ENCODE measurements at regions not wholly inside any gene's neighbourhood (a gene's known extent, or its start where the extent isn't known, plus 50 kb on each side); places are given as distances from the start of the nearest gene placed in this dataset.
A peak's percentile ranks its signal among the peaks of the same experiment; 100 is the strongest.
"Not testable (repeated sequence)": the region's sequence is repeated elsewhere in the genome, so short reads cannot be mapped to it uniquely, and the experiment has no call there.

DNA sequence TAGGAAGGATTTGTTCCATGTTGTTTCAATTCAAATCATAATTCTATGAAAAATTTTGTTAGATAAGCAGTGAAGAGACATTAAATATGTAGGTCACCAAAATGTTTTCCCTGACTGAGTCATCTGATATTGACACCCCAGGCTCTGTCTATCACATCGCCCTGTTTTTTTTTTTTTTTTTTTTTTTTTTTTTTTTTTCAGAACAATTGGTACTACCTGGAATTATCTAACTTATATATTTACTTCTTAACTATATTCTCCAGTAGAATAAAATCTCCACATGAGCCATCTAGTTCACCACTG lies 97.8 kb upstream of the KRAS start:
- TF ChIP-seq BHLHE40 (IDR thresholded peaks at IDR 0.05; ENCODE audit: borderline replicate concordance) (no peak), SUZ12 (IDR thresholded peaks at IDR 0.05) (no peak), HDGF (IDR thresholded peaks at IDR 0.05; ENCODE audit: borderline replicate concordance) (no peak), L3MBTL2 (conservative IDR thresholded peaks at IDR 0.05) (no peak), ELF4 (IDR thresholded peaks at IDR 0.05) (no peak), TARDBP (IDR thresholded peaks at IDR 0.05) (no peak), ARNT (IDR thresholded peaks at IDR 0.05) (no peak), FOXM1 (IDR thresholded peaks at IDR 0.05; ENCODE audit: borderline replicate concordance) (no peak)
- TF ChIP-seq, protein P1, sequence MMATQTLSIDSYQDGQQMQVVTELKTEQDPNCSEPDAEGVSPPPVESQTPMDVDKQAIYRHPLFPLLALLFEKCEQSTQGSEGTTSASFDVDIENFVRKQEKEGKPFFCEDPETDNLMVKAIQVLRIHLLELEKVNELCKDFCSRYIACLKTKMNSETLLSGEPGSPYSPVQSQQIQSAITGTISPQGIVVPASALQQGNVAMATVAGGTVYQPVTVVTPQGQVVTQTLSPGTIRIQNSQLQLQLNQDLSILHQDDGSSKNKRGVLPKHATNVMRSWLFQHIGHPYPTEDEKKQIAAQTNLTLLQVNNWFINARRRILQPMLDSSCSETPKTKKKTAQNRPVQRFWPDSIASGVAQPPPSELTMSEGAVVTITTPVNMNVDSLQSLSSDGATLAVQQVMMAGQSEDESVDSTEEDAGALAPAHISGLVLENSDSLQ (IDR thresholded peaks at IDR 0.05), result no peak
- DNase-seq (ENCODE audit: extremely low spot score), result no peak
- ChIA-PET CTCF (no interaction called here), POLR2A (interaction anchor here (1.3 kb wide), 1 partner anchor 98 kb away, joined by 4 read pairs; the partner anchor contains the start of gene KRAS)

DNA sequence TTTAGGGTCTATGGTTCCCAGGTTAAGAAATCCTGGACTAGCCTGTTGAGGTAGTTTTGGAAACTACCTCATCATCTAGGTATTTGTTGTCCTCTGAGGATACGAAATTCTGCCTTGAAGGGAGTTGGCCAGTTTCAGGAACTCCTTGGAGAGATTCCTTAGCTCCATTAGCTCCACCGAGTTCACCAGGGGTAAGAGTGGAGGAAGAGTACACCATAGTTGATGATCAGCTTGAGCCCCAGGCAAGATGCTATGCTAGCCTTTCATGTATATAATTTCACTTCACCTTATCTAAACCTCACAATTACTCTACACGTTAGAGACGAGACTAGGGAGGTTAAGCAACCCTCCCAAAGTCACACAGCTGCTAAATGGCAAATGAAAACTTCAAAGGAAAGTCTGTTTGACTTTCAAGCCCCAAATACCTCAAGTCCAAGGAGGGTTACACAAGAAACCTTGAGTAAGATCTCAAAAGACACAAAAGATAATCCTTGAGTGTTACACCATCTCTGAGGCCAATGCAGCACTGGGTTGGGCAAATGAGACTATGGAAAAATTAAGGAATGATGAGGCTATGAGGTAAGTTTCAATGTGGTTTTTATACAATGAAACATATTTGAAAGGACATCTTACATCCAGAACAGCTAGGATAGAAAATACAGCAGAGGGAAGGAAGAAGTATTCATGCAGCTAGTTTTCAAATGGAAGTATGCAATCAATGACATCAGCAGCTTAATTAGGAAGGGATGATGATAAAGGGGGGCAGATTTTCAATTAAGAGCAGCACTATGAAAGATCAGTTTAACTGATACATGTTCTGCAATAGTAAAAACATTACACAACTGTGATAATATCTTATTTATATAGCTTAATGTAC lies 97.2 kb upstream of the KRAS start:
- ChIA-PET CTCF (no interaction called here), POLR2A (interaction anchor here (1.3 kb wide), 1 partner anchor 97 kb away, joined by 4 read pairs; the partner anchor contains the start of gene KRAS)
- DNase-seq (ENCODE audit: extremely low spot score), result no peak
- TF ChIP-seq HDGF (IDR thresholded peaks at IDR 0.05; ENCODE audit: borderline replicate concordance) (no peak), FOXK2 (IDR thresholded peaks at IDR 0.05) (no peak), FOXM1 (IDR thresholded peaks at IDR 0.05; ENCODE audit: borderline replicate concordance) (no peak)

DNA sequence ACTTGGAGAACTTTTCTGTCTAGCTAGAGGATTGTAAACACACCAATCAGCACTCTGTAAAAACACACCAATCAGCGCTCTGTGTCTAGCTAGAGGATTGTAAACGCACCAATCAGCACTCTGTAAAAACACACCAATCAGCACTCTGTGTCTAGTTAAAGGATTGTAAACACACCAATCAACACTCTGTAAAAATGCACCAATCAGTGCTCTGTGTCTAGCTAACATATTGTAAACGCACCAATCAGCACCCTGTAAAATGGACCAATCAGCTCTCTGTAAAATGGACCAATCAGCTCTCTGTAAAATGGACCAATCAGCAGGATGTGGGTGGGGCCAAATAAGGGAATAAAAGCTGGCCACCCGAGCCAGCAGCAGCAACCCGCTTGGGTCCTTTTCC lies 91.1 kb upstream of the KRAS start:
- POLR2A ChIA-PET, result not testable (repeated sequence)

DNA sequence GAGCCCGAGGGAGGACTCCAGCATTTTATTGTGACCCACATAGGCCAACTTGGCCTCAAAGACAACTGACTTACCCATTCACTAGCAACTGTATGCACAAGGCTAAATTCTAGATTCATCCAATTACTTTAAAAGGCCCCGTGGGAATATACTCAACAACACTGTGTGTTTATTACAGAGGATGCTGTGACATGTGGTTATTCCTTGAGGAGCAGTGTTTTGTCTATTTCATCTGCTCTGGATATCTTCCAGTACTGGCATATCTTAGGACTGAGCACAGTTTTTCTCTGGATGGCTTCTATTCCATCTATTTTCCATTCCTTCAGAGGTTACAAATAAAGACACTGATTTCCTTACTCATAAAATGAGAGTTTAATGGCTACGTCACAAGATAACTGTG lies 87.2 kb upstream of the KRAS start:
- ChIA-PET CTCF (no interaction called here), POLR2A (no interaction called here)
- no peak for TF ChIP-seq FOXK2 (IDR thresholded peaks at IDR 0.05)
- TF ChIP-seq ZNF384 (IDR thresholded peaks at IDR 0.05), result no peak
- DNase-seq (ENCODE audit: extremely low spot score), result no peak

More for the DNA sequence above, 91.1 kb upstream of the KRAS start:
- DNase-seq (ENCODE audit: extremely low spot score); CTCF ChIA-PET: not testable (repeated sequence)

DNA sequence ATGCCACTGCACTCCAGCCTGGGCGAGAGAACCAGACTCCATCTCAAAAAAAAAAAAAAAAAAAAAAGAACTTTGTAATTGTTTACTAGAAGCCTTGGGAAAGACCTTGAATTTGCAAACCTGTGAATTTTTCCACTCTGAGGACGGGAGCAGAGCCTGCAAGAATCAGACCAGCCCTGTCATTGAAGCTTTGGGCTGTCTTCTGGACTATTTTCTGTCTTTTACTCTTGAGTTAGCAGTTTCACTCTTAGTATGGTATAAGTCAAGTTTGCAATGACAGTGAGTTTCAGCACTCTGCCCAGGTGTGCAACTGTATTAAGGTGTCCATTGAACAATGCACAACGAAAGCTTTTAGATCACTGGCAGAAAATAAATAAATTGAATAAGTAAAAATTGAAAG lies 81.4 kb upstream of the KRAS start:
- no peak for TF ChIP-seq ARNT (IDR thresholded peaks at IDR 0.05)
- no peak for DNase-seq (ENCODE audit: extremely low spot score)
- CTCF ChIA-PET, result no interaction called here
- POLR2A ChIA-PET, result interaction anchor here (1.2 kb wide), 1 partner anchor 81 kb away, joined by 3 read pairs; the partner anchor contains the start of gene KRAS

DNA sequence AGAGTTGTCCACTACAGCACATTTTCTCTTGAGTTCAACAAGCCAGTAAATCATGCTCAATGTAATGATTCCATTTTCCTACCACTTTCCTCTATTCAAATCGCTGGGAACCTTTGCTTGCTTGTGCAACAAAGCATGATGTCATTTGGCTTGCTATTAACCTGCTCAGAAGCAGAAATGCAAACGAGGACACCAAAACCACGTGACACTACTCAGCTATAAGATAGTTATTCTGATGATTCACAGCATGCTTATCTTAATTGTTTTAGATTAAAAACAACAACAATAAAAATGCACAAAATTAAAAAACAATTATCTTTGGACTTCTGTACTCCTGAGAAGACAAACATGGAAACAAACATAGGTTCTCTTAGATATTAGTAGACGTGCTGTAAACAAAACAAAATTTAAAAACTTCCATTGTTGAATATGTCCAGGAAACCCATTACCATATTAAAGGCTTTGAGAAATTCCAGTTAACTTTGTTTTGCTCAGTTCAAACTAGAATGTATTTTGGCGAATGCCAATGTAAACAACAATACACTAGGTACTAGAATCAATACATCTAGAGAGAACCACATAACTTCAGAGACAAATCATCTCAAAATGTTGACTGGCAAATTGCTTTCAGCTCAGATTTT lies 77.5 kb upstream of the KRAS start:
- ChIA-PET CTCF (no interaction called here), POLR2A (no interaction called here)
- no peak for TF ChIP-seq FOXM1 (IDR thresholded peaks at IDR 0.05; ENCODE audit: borderline replicate concordance)
- no peak for TF ChIP-seq L3MBTL2 (conservative IDR thresholded peaks at IDR 0.05)
- no peak for TF ChIP-seq ZNF384 (IDR thresholded peaks at IDR 0.05)
- TF ChIP-seq, protein P1 (IDR thresholded peaks at IDR 0.05), result no peak
- no peak for TF ChIP-seq FOXA1 (IDR thresholded peaks at IDR 0.05)
- no peak for TF ChIP-seq BHLHE40 (IDR thresholded peaks at IDR 0.05; ENCODE audit: borderline replicate concordance)
- no peak for TF ChIP-seq LEF1 (IDR thresholded peaks at IDR 0.05; ENCODE audit: borderline replicate concordance)
- TF ChIP-seq FOXK2 (IDR thresholded peaks at IDR 0.05), result no peak
- no peak for TF ChIP-seq TARDBP (IDR thresholded peaks at IDR 0.05)
- TF ChIP-seq SUZ12 (IDR thresholded peaks at IDR 0.05), result no peak
- DNase-seq (ENCODE audit: extremely low spot score), result peak; percentile 21

DNA sequence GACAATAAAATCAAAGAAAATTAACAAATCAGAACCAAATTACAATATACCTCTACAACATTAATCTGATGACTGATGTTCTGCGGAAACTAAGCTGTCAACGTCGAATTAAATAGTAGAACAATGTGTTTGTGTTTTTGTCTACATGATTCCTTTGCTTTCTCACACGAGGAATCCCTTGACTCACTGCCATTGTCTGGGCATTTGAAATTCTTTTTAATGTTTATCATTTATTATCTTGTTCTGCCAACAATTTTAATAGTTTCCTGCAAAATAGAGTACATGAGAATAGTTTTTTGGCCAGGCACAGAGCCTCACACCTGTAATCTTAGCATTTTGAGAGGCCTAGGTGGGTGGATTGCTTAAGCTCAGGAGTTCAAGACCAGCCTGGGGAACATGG lies 76.6 kb upstream of the KRAS start:
- DNase-seq (ENCODE audit: extremely low spot score), result no peak
- ChIA-PET CTCF (no interaction called here), POLR2A (no interaction called here)
- no peak for TF ChIP-seq ZNF384 (IDR thresholded peaks at IDR 0.05)
- TF ChIP-seq CTBP1 (IDR thresholded peaks at IDR 0.05; ENCODE audit: borderline replicate concordance), result no peak
- TF ChIP-seq SUZ12 (IDR thresholded peaks at IDR 0.05), result no peak
- TF ChIP-seq HDGF (IDR thresholded peaks at IDR 0.05; ENCODE audit: borderline replicate concordance), result no peak
- no peak for TF ChIP-seq FOXM1 (IDR thresholded peaks at IDR 0.05; ENCODE audit: borderline replicate concordance)
- TF ChIP-seq ARNT (IDR thresholded peaks at IDR 0.05), result no peak
- TF ChIP-seq, protein P1 (IDR thresholded peaks at IDR 0.05), result no peak
- no peak for TF ChIP-seq SP1 (IDR thresholded peaks at IDR 0.05)
- TF ChIP-seq LEF1 (IDR thresholded peaks at IDR 0.05; ENCODE audit: borderline replicate concordance), result no peak
- no peak for TF ChIP-seq L3MBTL2 (conservative IDR thresholded peaks at IDR 0.05)
